Prostate gland (tissue), 2 donors: ENCODE measurements at regions not wholly inside any gene's neighbourhood (a gene's known extent, or its start where the extent isn't known, plus 50 kb on each side); places are given as distances from the start of the nearest gene placed in this dataset.

Source experiments
- DNase-seq: peaks from one replicate; pipeline ENCODE4 v3.0.0-alpha.2; 2019; ENCODE audit warnings: low spot score
- H3K27ac ChIP-seq, 2 donors: fragments of 200-600 bp; sonication (generic); 2 replicates each; pipeline ENCODE4 v1.5.1; 2017 to 2019
- H3K27me3 ChIP-seq: fragments of 200-600 bp; sonication (generic); replicated peaks from 2 replicates; pipeline ENCODE4 v1.5.1; 2019; ENCODE audit not compliant: insufficient read depth
- H3K36me3 ChIP-seq, 2 donors: fragments of 200-600 bp; sonication (generic); 1 replicate in 1 of 2; 2 replicates in 1 of 2; pipeline versions ENCODE4 v1.5.1 to v1.8.1; 2017 to 2019
- H3K4me1 ChIP-seq: fragments of 200-600 bp; sonication (generic); replicated peaks from 2 replicates; pipeline ENCODE4 v1.5.1; 2019
- H3K4me3 ChIP-seq, 2 donors: fragments of 200-600 bp; sonication (generic); 2 replicates each; pipeline ENCODE4 v1.5.1; 2017 to 2019
- H3K9me3 ChIP-seq: fragments of 200-600 bp; sonication (generic); 2 replicates; pipeline ENCODE4 v1.5.1; 2017
- CTCF ChIP-seq, 4 experiments: fragments of 200-600 bp in 2 of 4; fragments of 450-650 bp in 2 of 4; sonication (generic) in 2 of 4; IDR thresholded peaks; 1 replicate in 3 of 4; 2 replicates in 1 of 4; pipeline ENCODE4 v1.5.1; 2016 to 2019; ENCODE audit warnings: antibody characterized with exemption in 4 of 4, mild to moderate bottlenecking in 2 of 4, moderate library complexity in 2 of 4
- POLR2A ChIP-seq: fragments of 450-650 bp; IDR thresholded peaks from one replicate; pipeline ENCODE4 v1.6.1; 2016; ENCODE audit warnings: antibody characterized with exemption, mild to moderate bottlenecking
- POLR2AphosphoS5 ChIP-seq: sonication (generic); formaldehyde crosslinking; IDR thresholded peaks from one replicate; pipeline ENCODE4 v1.6.1; 2017; ENCODE audit warnings: antibody characterized with exemption
- WGBS: methylation state at CpG from one replicate; pipeline ENCODE4 v1.1.5; 2018; 5-methylcytosine and 5-hydroxymethylcytosine counted together
- intact Hi-C: fragments of 100-400 bp; cut with DNase I; formaldehyde crosslinking; loops from one replicate; pipeline ENCODE4 v1.14.2; 2022
- small RNA-seq, 2 donors: library from RNA; depleted of rRNA; stranded (forward); fragments of <200 nt; gene quantifications; one replicate each; pipeline ENCODE3, GENCODE V24; 2016

DNA sequence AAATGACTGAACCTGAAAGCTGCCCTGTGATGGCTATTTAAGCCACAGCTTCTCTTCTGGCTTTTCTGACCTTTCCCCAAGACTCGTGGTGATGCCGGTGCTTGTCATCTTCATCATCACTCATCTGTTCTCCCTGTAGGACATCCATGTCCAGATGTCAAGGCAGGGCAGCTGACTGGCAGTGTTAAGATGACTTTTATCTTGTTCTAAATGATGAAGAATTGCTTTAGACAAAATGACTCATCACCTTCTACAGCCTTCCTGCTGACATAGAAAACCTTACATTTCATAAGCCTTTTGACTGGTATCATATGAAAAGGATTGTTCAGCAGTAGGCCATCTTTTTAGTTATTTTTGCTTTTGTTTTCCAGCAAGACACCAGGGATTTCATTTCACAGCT is 67.0 kb upstream of the GPR149 start:
- intact Hi-C loops: no loop called here
- DNase-seq: no peak
- WGBS: 90% methylated on average over 2 of the region's 2 CpGs
- Histone ChIP-seq H3K27ac (no peak overlapping the region), H3K4me1 (no peaks in the 10 kb centered on the region), H3K36me3 (no peaks in the 10 kb centered on the region), H3K4me3 (no peak overlapping the region), H3K27me3 (no peaks in the 10 kb centered on the region), H3K9me3 (no peaks in the 10 kb centered on the region)
- TF ChIP-seq POLR2AphosphoS5: no peak

GRCh38 chr3:154496540-154496939 is 66.5 kb upstream of the GPR149 start:
- no peak for DNase-seq
- Histone ChIP-seq H3K27ac (no peak overlapping the region), H3K36me3 (no peaks in the 10 kb centered on the region), H3K4me3 (no peak overlapping the region), H3K9me3 (no peaks in the 10 kb centered on the region), H3K4me1 (no peaks in the 10 kb centered on the region), H3K27me3 (no peaks in the 10 kb centered on the region)
- TF ChIP-seq POLR2A: no peak
- no peak for TF ChIP-seq CTCF (IDR thresholded peaks at IDR 0.05)
- no peak for TF ChIP-seq POLR2AphosphoS5
- intact Hi-C loops: no loop called here
- 80% methylated on average over 2 of the region's 2 CpGs for WGBS

- Histone ChIP-seq H3K36me3 (no peaks in the 10 kb centered on the region), H3K4me1 (no peaks in the 10 kb centered on the region), H3K9me3 (no peaks in the 10 kb centered on the region), H3K27ac (no peak overlapping the region), H3K4me3 (no peak overlapping the region), H3K27me3 (no peaks in the 10 kb centered on the region)
- WGBS: 55% methylated on average over 9 of the region's 9 CpGs
- DNase-seq: no peak
- no peak for TF ChIP-seq POLR2AphosphoS5
- no peak for TF ChIP-seq POLR2A
- intact Hi-C loops: no loop called here
Observed at GRCh38 chr3:154486949-154487348, 57.0 kb upstream of the GPR149 start.

- WGBS: 64% methylated on average over 3 of the region's 3 CpGs
Observed at GRCh38 chr3:154482507-154482906, 52.5 kb upstream of the GPR149 start.

DNA sequence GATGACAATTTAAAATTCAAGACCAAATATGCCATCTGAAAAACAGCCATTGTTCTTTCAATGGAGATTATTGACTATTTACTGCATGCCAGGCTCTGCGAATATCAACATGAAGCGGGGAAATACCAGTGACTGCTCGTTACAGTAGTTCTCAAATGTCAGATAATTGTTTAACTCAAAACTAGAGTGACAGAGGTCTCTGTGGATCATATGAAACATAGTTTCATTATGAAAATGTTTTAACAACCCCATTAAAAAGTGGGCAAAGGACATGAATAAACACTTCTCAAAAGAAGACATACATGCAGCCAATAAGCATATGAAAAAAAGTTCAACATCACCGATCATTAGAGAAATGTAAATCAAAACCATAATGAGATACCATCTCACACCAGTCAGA is 50.0 kb upstream of the GPR149 start:
- H3K27me3 ChIP-seq: no peaks in the 10 kb centered on the region
- H3K4me1 ChIP-seq: no peaks in the 10 kb centered on the region
- no peaks in the 10 kb centered on the region for H3K36me3 ChIP-seq
- no peaks in the 10 kb centered on the region for H3K9me3 ChIP-seq
- no peak for DNase-seq
- no peak overlapping the region for H3K4me3 ChIP-seq
- 87% methylated on average over 4 of the region's 4 CpGs for WGBS
- no peak overlapping the region for H3K27ac ChIP-seq
- intact Hi-C loops: no loop called here
- no peak for TF ChIP-seq CTCF (IDR thresholded peaks at IDR 0.05)
- no peak for TF ChIP-seq POLR2AphosphoS5
- TF ChIP-seq POLR2A: no peak

More at GRCh38 chr3:154482507-154482906, 52.5 kb upstream of the GPR149 start:
- DNase-seq: no peak
- Histone ChIP-seq H3K27ac (no peak overlapping the region), H3K9me3 (no peaks in the 10 kb centered on the region), H3K36me3 (no peaks in the 10 kb centered on the region), H3K4me1 (no peaks in the 10 kb centered on the region), H3K4me3 (no peak overlapping the region), H3K27me3 (no peaks in the 10 kb centered on the region)
- intact Hi-C loops: no loop called here
- TF ChIP-seq POLR2A: no peak

Small RNA genes in the stretch of these regions (small RNA-seq; reads per million reads assigned to genes)
- gene DYNLL1P5: 0 reads per million in 2 donors
